SK-N-SH (cell line): ENCODE measurements at regions not wholly inside any gene's neighbourhood (a gene's known extent, or its start where the extent isn't known, plus 50 kb on each side); places are given as distances from the start of the nearest gene placed in this dataset.

Source experiments
- CTCF ChIA-PET: fragments of 300-600, 350-600 bp; formaldehyde crosslinking; extraction: SDS; loops from one replicate; lab custom pipeline; 2021; lab: Yijun Ruan, JAX
- POLR2A ChIA-PET: fragments of 350-600 bp; sonication (Branson Sonifier 250); formaldehyde crosslinking; extraction: SDS; loops from one replicate; lab custom pipeline; 2020; ENCODE audit warnings: antibody characterized with exemption, inconsistent platforms; lab: Yijun Ruan, JAX
- DNase-seq: peaks from one replicate; pipeline ENCODE4 v3.0.0; 2012
- H2AFZ ChIP-seq: fragments of 200-600 bp; sonication (generic); 2 replicates; pipeline ENCODE4 v1.8.1; 2016; ENCODE audit warnings: antibody characterized with exemption, mild to moderate bottlenecking, low read depth
- H3F3A ChIP-seq: fragments of 200-600 bp; sonication (generic); replicated peaks from 2 replicates; pipeline ENCODE3; 2016; ENCODE audit warnings: antibody characterized with exemption, mild to moderate bottlenecking; ENCODE audit not compliant: insufficient read depth
- H3K27ac ChIP-seq, 2 experiments: fragments of 200-500 bp in 1 of 2; fragments of 200-600 bp in 1 of 2; sonication (Bioruptor generic) in 1 of 2; sonication (generic), shearing (Covaris generic) in 1 of 2; 2 replicates each; pipeline versions ENCODE4 v1.5.1 to v1.6.1; 2014 to 2016; ENCODE audit warnings: low read depth in 2 of 2, inconsistent platforms in 1 of 2, low read length in 1 of 2, mild to moderate bottlenecking in 1 of 2, mixed read lengths in 1 of 2
- H3K27me3 ChIP-seq: fragments of 200-600 bp; sonication (generic), shearing (Covaris generic); 2 replicates; pipeline ENCODE4 v1.6.1; 2016; ENCODE audit warnings: mixed run types; ENCODE audit not compliant: insufficient read depth
- H3K36me3 ChIP-seq, 2 experiments: fragments of 200-500 bp in 1 of 2; fragments of 200-600 bp in 1 of 2; sonication (Bioruptor generic) in 1 of 2; sonication (generic) in 1 of 2; replicated peaks in 1 of 2; 2 replicates each; pipeline versions ENCODE3 to v1.5.1; 2014 to 2016; ENCODE audit warnings: low read length in 1 of 2, mild to moderate bottlenecking in 1 of 2; ENCODE audit not compliant: insufficient read depth in 2 of 2, control insufficient read depth in 1 of 2
- H3K4me1 ChIP-seq, 2 experiments: fragments of 200-500 bp in 1 of 2; fragments of 200-600 bp in 1 of 2; sonication (Bioruptor generic) in 1 of 2; sonication (generic), shearing (Covaris generic) in 1 of 2; 2 replicates each; pipeline versions ENCODE4 v1.5.1 to v1.6.1; 2014 to 2016; ENCODE audit warnings: low read depth in 1 of 2, low read length in 1 of 2, mixed run types in 1 of 2; ENCODE audit not compliant: insufficient read depth in 2 of 2, control insufficient read depth in 1 of 2
- H3K4me2 ChIP-seq: fragments of 200-600 bp; sonication (generic), shearing (Covaris generic); 2 replicates; pipeline ENCODE4 v1.6.1; 2017; ENCODE audit warnings: mixed run types
- H3K4me3 ChIP-seq, 2 experiments: fragments of 200-500 bp in 1 of 2; fragments of 200-600 bp in 1 of 2; sonication (Bioruptor generic) in 1 of 2; sonication (generic), shearing (Covaris generic) in 1 of 2; 2 replicates each; pipeline versions ENCODE4 v1.5.1 to v1.8.1; 2014 to 2016; ENCODE audit warnings: low read depth in 2 of 2, inconsistent platforms in 1 of 2, low read length in 1 of 2, mild to moderate bottlenecking in 1 of 2, mixed read lengths in 1 of 2, moderate library complexity in 1 of 2
- H3K79me2 ChIP-seq: fragments of 200-600 bp; sonication (generic); 2 replicates; pipeline ENCODE4 v1.8.1; 2017; ENCODE audit warnings: mild to moderate bottlenecking; ENCODE audit not compliant: insufficient read depth
- H3K9ac ChIP-seq: fragments of 200-600 bp; sonication (generic); 2 replicates; pipeline ENCODE4 v1.6.1; 2017; ENCODE audit warnings: mixed run types
- H3K9me2 ChIP-seq: fragments of 200-600 bp; sonication (generic); 2 replicates; pipeline ENCODE4 v1.6.1; 2017; ENCODE audit warnings: mixed run types
- H3K9me3 ChIP-seq: fragments of 200-600 bp; sonication (generic); 2 replicates; pipeline ENCODE4 v1.6.1; 2017; ENCODE audit warnings: mixed run types, mild to moderate bottlenecking, moderate library complexity
- H4K20me1 ChIP-seq: fragments of 200-600 bp; sonication (generic); 2 replicates; pipeline ENCODE4 v1.6.1; 2017; ENCODE audit warnings: mild to moderate bottlenecking, mixed run types; ENCODE audit not compliant: insufficient read depth
- CTCF ChIP-seq: fragments of 200-600 bp; sonication (generic); IDR thresholded peaks from 2 replicates; pipeline ENCODE4 v1.6.1; 2017; ENCODE audit warnings: antibody characterized with exemption, mild to moderate bottlenecking, moderate library complexity
- EZH2phosphoT487 ChIP-seq: fragments of 200-600 bp; sonication (generic); IDR thresholded peaks from 2 replicates; pipeline ENCODE4 v1.6.1; 2017; ENCODE audit warnings: low read depth, mixed run types, mild to moderate bottlenecking, antibody characterized with exemption, moderate library complexity, borderline replicate concordance
- GABPA ChIP-seq: IDR thresholded peaks from 2 replicates; pipeline ENCODE4 v1.4.0; 2012; ENCODE audit warnings: low read depth, mild to moderate bottlenecking
- MAX ChIP-seq: IDR thresholded peaks from 2 replicates; pipeline ENCODE4 v1.4.0; 2012; ENCODE audit warnings: low read depth
- NRF1 ChIP-seq: IDR thresholded peaks from 2 replicates; pipeline ENCODE4 v1.6.1; 2012; ENCODE audit warnings: low read depth, mild to moderate bottlenecking, low read length
- REST ChIP-seq: IDR thresholded peaks from 2 replicates; pipeline ENCODE4 v1.6.1; 2012; ENCODE audit warnings: mild to moderate bottlenecking, low read depth, low read length, moderate library complexity
- RFX5 ChIP-seq: IDR thresholded peaks from 2 replicates; pipeline ENCODE4 v1.6.1; 2012; ENCODE audit warnings: mild to moderate bottlenecking, improper control_type of control experiment, low read length
- USF1 ChIP-seq: IDR thresholded peaks from 2 replicates; pipeline ENCODE4 v1.4.0; 2012; ENCODE audit warnings: low read depth, borderline replicate concordance
- USF2 ChIP-seq: fragments of 150-350 bp; IDR thresholded peaks from 2 replicates; pipeline ENCODE4 v1.6.1; 2017; ENCODE audit warnings: antibody characterized with exemption, low read length, low read depth, borderline replicate concordance
- WGBS: methylation state at CpG from one replicate; pipeline ENCODE4 v1.1.6; 2017; ENCODE audit warnings: low lambda C conversion rate; 5-methylcytosine and 5-hydroxymethylcytosine counted together

- no peak for DNase-seq
- CTCF ChIA-PET, result interaction anchor here (2.7 kb wide), 1 partner anchor 10 kb away, joined by 13 read pairs; no protein-coding TSS in a partner anchor
Observed at GRCh38 chr2:126766295-126766968, 110.5 kb downstream of the GYPC start.

GRCh38 chr2:126766969-126767296 lies 111.0 kb downstream of the GYPC start:
- Histone ChIP-seq H3K9me2 (no peaks in the 10 kb centered on the region), H3K9ac (no peak overlapping the region), H3K9me3 (no peaks in the 10 kb centered on the region), H3K4me1 (no peaks in the 10 kb centered on the region), H3F3A (no peaks in the 10 kb centered on the region), H2AFZ (no peak overlapping the region), H3K79me2 (no peaks in the 10 kb centered on the region), H3K4me3 (no peak overlapping the region), H4K20me1 (no peaks in the 10 kb centered on the region), H3K4me2 (no peak overlapping the region), H3K27ac (no peak overlapping the region), H3K36me3 (no peaks in the 10 kb centered on the region), H3K27me3 (no peaks in the 10 kb centered on the region)
- CTCF ChIA-PET, result interaction anchor here (2.7 kb wide), 1 partner anchor 10 kb away, joined by 13 read pairs; no protein-coding TSS in a partner anchor
- no peak for DNase-seq
- POLR2A ChIA-PET, result no interaction called here
- WGBS, result 19% methylated on average over 6 of the region's 7 CpGs
- TF ChIP-seq CTCF (no peak), EZH2phosphoT487 (no peak), GABPA (no peak), RFX5 (no peak), NRF1 (no peak), REST (no peak), USF2 (no peak), USF1 (no peak)

More at GRCh38 chr2:126766295-126766968, 110.5 kb downstream of the GYPC start:
- H3K4me1 ChIP-seq, result no peaks in the 10 kb centered on the region
- no peak overlapping the region for H3K4me2 ChIP-seq
- 7% methylated on average over 5 of the region's 7 CpGs for WGBS
- no peaks in the 10 kb centered on the region for H4K20me1 ChIP-seq
- H3K79me2 ChIP-seq, result no peaks in the 10 kb centered on the region
- H3K27me3 ChIP-seq, result no peaks in the 10 kb centered on the region
- no peak overlapping the region for H3K4me3 ChIP-seq
- POLR2A ChIA-PET, result no interaction called here
- no peak for TF ChIP-seq RFX5
- TF ChIP-seq CTCF, result no peak
- no peak for TF ChIP-seq MAX
- TF ChIP-seq EZH2phosphoT487, result no peak
- H3F3A ChIP-seq, result no peaks in the 10 kb centered on the region
- H3K36me3 ChIP-seq, result no peaks in the 10 kb centered on the region
- H3K9me3 ChIP-seq, result no peaks in the 10 kb centered on the region
- H3K9ac ChIP-seq, result no peak overlapping the region
- no peaks in the 10 kb centered on the region for H3K9me2 ChIP-seq
- H3K27ac ChIP-seq, result no peak overlapping the region
- no peak overlapping the region for H2AFZ ChIP-seq
